NCI-H1694 (cell line): ENCODE measurements at regions not wholly inside any gene's neighbourhood (a gene's known extent, or its start where the extent isn't known, plus 50 kb on each side); places are given as distances from the start of the nearest gene placed in this dataset.

ENCODE experiments used
- DNase-seq: peaks from one replicate; lab custom pipeline; 2025; lab: John Stamatoyannopoulos, UW

GRCh38 chr5:88364991-88365390, 96.3 kb upstream of the TMEM161B start:
- no peak for DNase-seq

- no peak for DNase-seq
Measured at GRCh38 chr5:88355490-88356050, 86.9 kb upstream of the TMEM161B start.

- no peak for DNase-seq
Measured at GRCh38 chr5:88325868-88326267, 57.2 kb upstream of the TMEM161B start.

- DNase-seq: no peak
Measured at GRCh38 chr5:88322785-88323184, 54.1 kb upstream of the TMEM161B start.
